SK-N-SH treated with all-trans-retinoic acid at 6 μM for 48 hours (cell line): ENCODE measurements at regions not wholly inside any gene's neighbourhood (a gene's known extent, or its start where the extent isn't known, plus 50 kb on each side); places are given as distances from the start of the nearest gene placed in this dataset.

Experiments used
- ARNTL ChIP-seq: fragments of 450-650 bp; formaldehyde crosslinking; IDR thresholded peaks from 2 replicates; pipeline ENCODE4 v1.5.0; 2020; ENCODE audit warnings: low read depth, mild to moderate bottlenecking, moderate library complexity, borderline replicate concordance
- CREB5 ChIP-seq: fragments of 250-450 bp; sonication (Bioruptor Pico); IDR thresholded peaks from 2 replicates; pipeline ENCODE4 v1.5.1; 2020; ENCODE audit warnings: low read depth, mild to moderate bottlenecking, moderate library complexity
- CSRNP3 ChIP-seq: fragments of 250-450 bp; sonication (Bioruptor Pico); IDR thresholded peaks from 2 replicates; pipeline ENCODE4 v1.5.1; 2021; ENCODE audit warnings: mild to moderate bottlenecking, moderate library complexity
- OSR1 ChIP-seq: fragments of 250-450 bp; sonication (Bioruptor Pico); IDR thresholded peaks from 2 replicates; pipeline ENCODE4 v1.8.0; 2022; ENCODE audit warnings: moderate library complexity, mild to moderate bottlenecking, inconsistent platforms
- PATZ1 ChIP-seq: fragments of 250-450 bp; sonication (Bioruptor Pico); IDR thresholded peaks from 2 replicates; pipeline ENCODE4 v1.8.0; 2020; ENCODE audit warnings: mild to moderate bottlenecking, moderate library complexity, borderline replicate concordance
- PPARA ChIP-seq: fragments of 250-450 bp; sonication (Bioruptor Pico); IDR thresholded peaks from 2 replicates; pipeline ENCODE4 v1.5.0; 2020; ENCODE audit warnings: mild to moderate bottlenecking, borderline replicate concordance
- RARB ChIP-seq: fragments of 250-450 bp; sonication (Bioruptor Pico); IDR thresholded peaks from 2 replicates; pipeline ENCODE4 v1.8.0; 2021; ENCODE audit warnings: mild to moderate bottlenecking, moderate library complexity
- SNAI2 ChIP-seq: fragments of 250-450 bp; sonication (Bioruptor Pico); IDR thresholded peaks from 2 replicates; pipeline ENCODE4 v1.5.0; 2020; ENCODE audit warnings: mild to moderate bottlenecking, moderate library complexity
- TCF4 ChIP-seq: fragments of 250-450 bp; sonication (Bioruptor Pico); IDR thresholded peaks from 2 replicates; pipeline ENCODE4 v1.8.0; 2021; ENCODE audit warnings: mild to moderate bottlenecking, moderate library complexity, borderline replicate concordance
- TOX ChIP-seq: fragments of 250-450 bp; sonication (Bioruptor Pico); IDR thresholded peaks from 2 replicates; pipeline ENCODE4 v1.8.0; 2021; ENCODE audit warnings: mild to moderate bottlenecking, moderate library complexity, borderline replicate concordance
- ZC3H10 ChIP-seq: fragments of 250-450 bp; sonication (Bioruptor Pico); IDR thresholded peaks from 2 replicates; pipeline ENCODE4 v1.5.1; 2021; ENCODE audit warnings: mild to moderate bottlenecking, moderate library complexity
- ZFP3 ChIP-seq: fragments of 250-450 bp; sonication (Bioruptor Pico); IDR thresholded peaks from 2 replicates; pipeline ENCODE4 v1.5.0; 2020; ENCODE audit warnings: mild to moderate bottlenecking, moderate library complexity
- ZNF70 ChIP-seq: fragments of 450-650 bp; formaldehyde crosslinking; IDR thresholded peaks from 2 replicates; pipeline ENCODE4 v1.5.0; 2020; ENCODE audit warnings: mild to moderate bottlenecking, moderate library complexity
- ZNF8 ChIP-seq: fragments of 450-650 bp; formaldehyde crosslinking; IDR thresholded peaks from 2 replicates; pipeline ENCODE4 v1.5.0; 2020; ENCODE audit warnings: mild to moderate bottlenecking, moderate library complexity

GRCh38 chr2:129002751-129003150 is 684.1 kb upstream of the HS6ST1 start:
- TF ChIP-seq PPARA (CRISPR knock-in tag) (no peak), TCF4 (no peak), TOX (no peak), OSR1 (CRISPR knock-in tag) (no peak), PATZ1 (CRISPR knock-in tag) (no peak), ARNTL (no peak), ZNF70 (CRISPR knock-in tag) (no peak), CSRNP3 (CRISPR knock-in tag) (no peak), RARB (CRISPR knock-in tag) (no peak), SNAI2 (no peak), ZC3H10 (CRISPR knock-in tag) (no peak), ZFP3 (CRISPR knock-in tag) (no peak), ZNF8 (no peak), CREB5 (CRISPR knock-in tag) (no peak)
